Skeletal muscle tissue (tissue), 3 donors: ENCODE measurements at regions not wholly inside any gene's neighbourhood (a gene's known extent, or its start where the extent isn't known, plus 50 kb on each side); places are given as distances from the start of the nearest gene placed in this dataset.
"Not testable (repeated sequence)": the region's sequence is repeated elsewhere in the genome, so short reads cannot be mapped to it uniquely, and the experiment has no call there.

Experiments
- H3K27ac ChIP-seq: one replicate; pipeline ENCODE4 v1.7.0; 2013; ENCODE audit warnings: mild to moderate bottlenecking, low read depth, low read length, inconsistent platforms
- H3K27me3 ChIP-seq, 3 donors: one replicate each; pipeline ENCODE4 v1.7.0; 2013; ENCODE audit warnings: low read length in 3 of 3; ENCODE audit not compliant: control insufficient read depth in 3 of 3, insufficient read depth in 3 of 3
- H3K36me3 ChIP-seq, 3 donors: one replicate each; pipeline ENCODE4 v1.7.0; 2013; ENCODE audit warnings: low read length in 3 of 3; ENCODE audit not compliant: control insufficient read depth in 3 of 3, insufficient read depth in 3 of 3
- H3K4me1 ChIP-seq, 3 donors: one replicate each; pipeline ENCODE4 v1.7.0; 2013; ENCODE audit warnings: low read length in 3 of 3, mild to moderate bottlenecking in 3 of 3; ENCODE audit not compliant: control insufficient read depth in 3 of 3, insufficient read depth in 3 of 3
- H3K4me3 ChIP-seq, 3 donors: one replicate each; pipeline ENCODE4 v1.7.0; 2013; ENCODE audit warnings: low read length in 3 of 3
- H3K9ac ChIP-seq, 3 donors: one replicate each; pipeline ENCODE4 v1.7.0; 2013; ENCODE audit warnings: low read length in 3 of 3, mild to moderate bottlenecking in 3 of 3, moderate library complexity in 2 of 3, low read depth in 1 of 3
- H3K9me3 ChIP-seq, 3 donors: one replicate each; pipeline ENCODE4 v1.7.0; 2013; ENCODE audit warnings: low read length in 3 of 3; ENCODE audit not compliant: control insufficient read depth in 3 of 3
- donor health status: Osteomylitis.

DNA sequence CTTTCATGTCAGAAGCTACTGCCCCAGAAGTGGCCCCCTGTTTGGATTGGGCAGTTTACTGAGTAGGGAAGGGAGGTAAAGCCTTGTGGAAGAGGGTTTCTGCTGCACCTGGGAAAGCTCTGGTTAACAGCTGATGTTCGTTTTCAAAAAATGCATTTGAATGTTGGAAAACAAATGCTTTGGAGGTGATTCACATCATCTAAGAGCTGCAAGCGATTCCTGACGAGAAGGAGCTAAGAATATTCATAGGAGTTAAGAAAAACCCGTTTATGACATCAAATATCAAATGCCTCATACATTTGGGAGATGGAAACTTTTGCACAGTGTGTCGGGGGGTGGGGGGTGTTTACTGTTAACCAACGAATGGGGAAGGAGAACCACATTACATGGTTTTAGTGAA lies 183.8 kb upstream of the NR2F2 start:
- peaks cover 0 to 2% (median 0%) of the 10 kb centered on the region in 3 donors for H3K27me3 ChIP-seq
- H3K9me3 ChIP-seq, result no peaks in the 10 kb centered on the region
- no peak overlapping the region for H3K4me3 ChIP-seq
- H3K36me3 ChIP-seq, result no peaks in the 10 kb centered on the region
- no peak overlapping the region for H3K9ac ChIP-seq
- no peak overlapping the region for H3K27ac ChIP-seq
- no peaks in the 10 kb centered on the region for H3K4me1 ChIP-seq

GRCh38 chr15:96147267-96147666 lies 183.2 kb upstream of the NR2F2 start:
- H3K4me3 ChIP-seq, result no peak overlapping the region
- H3K9ac ChIP-seq, result no peak overlapping the region
- H3K27me3 ChIP-seq, result peaks cover 0 to 2% (median 0%) of the 10 kb centered on the region in 3 donors
- no peak overlapping the region for H3K27ac ChIP-seq
- H3K4me1 ChIP-seq, result no peaks in the 10 kb centered on the region
- H3K36me3 ChIP-seq, result no peaks in the 10 kb centered on the region
- no peaks in the 10 kb centered on the region for H3K9me3 ChIP-seq

DNA sequence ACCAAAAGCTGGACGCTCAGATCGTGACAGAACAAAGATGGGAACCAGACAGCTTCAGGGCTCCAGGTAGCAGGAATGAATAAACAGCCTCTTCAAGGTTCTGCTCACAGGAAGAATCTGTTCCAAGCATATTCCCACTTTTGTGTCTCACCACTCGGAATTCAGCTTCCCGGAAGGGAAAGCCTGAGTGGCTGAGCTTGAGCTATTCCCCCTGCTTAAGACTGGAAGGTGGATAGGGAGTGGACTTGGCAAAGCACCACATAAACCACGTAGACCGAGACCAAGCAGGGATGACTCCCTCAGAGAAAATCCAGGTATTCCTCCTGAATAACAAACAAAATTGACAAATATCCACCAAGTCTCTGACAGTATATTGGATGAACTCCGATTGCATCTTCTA lies 180.2 kb upstream of the NR2F2 start:
- Histone ChIP-seq H3K4me3 (no peak overlapping the region), H3K27me3 (peaks cover 0 to 2% (median 0%) of the 10 kb centered on the region in 3 donors), H3K4me1 (no peaks in the 10 kb centered on the region), H3K9me3 (no peaks in the 10 kb centered on the region), H3K9ac (no peak overlapping the region), H3K36me3 (no peaks in the 10 kb centered on the region), H3K27ac (no peak overlapping the region)

GRCh38 chr15:96151749-96152148 lies 178.8 kb upstream of the NR2F2 start:
- not testable (repeated sequence) for H3K36me3 ChIP-seq, H3K27me3 ChIP-seq, H3K4me1 ChIP-seq, H3K27ac ChIP-seq, H3K9ac ChIP-seq, H3K9me3 ChIP-seq, H3K4me3 ChIP-seq

DNA sequence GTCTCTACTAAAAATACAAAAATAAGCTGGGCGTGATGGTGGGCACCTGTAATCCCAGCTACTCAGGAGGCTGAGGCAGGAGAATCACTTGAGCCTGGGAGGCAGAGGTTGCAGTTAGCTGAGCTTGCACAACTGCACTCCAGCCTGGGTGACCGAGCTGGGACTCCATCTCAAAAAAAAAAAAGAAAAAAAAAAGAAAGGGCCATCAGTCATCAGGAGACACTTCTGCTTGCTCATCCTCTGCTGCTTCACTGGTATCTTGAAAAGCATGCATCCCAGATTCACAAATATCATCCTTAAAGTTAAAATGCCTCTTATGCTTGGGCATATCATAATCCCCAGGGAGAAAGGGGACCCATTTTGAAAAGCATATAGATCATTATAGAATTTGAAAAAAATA lies 176.6 kb upstream of the NR2F2 start:
- H3K27ac ChIP-seq, result no peak overlapping the region
- H3K4me3 ChIP-seq, result no peak overlapping the region
- no peaks in the 10 kb centered on the region for H3K9me3 ChIP-seq
- H3K4me1 ChIP-seq, result peaks cover 0 to 6% (median 0%) of the 10 kb centered on the region in 3 donors
- no peaks in the 10 kb centered on the region for H3K36me3 ChIP-seq
- H3K27me3 ChIP-seq, result no peaks in the 10 kb centered on the region
- no peak overlapping the region for H3K9ac ChIP-seq

DNA sequence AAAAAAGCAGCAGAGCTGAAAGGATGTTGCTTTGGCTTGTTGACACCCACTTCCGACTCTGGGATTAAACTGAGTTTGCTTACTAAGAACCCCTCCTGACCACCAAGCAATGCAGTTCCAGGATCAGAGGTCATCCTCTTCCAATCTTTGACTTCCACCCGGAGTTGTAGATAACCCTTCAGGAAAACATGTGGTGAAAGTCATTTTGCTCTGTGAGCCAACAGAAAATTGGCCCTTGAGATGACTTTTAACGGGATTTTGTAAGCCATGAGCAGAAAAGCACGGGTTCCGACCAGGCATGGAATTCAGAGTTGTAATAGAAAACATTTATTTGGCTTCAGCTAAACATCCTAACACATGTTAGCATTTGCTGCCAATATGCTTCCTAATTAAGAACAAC lies 171.6 kb upstream of the NR2F2 start:
- no peak overlapping the region for H3K4me3 ChIP-seq
- peaks cover 0 to 15% (median 3%) of the 10 kb centered on the region in 3 donors for H3K4me1 ChIP-seq
- H3K9me3 ChIP-seq, result no peaks in the 10 kb centered on the region
- no peaks in the 10 kb centered on the region for H3K27me3 ChIP-seq
- H3K36me3 ChIP-seq, result no peaks in the 10 kb centered on the region
- H3K9ac ChIP-seq, result no peak overlapping the region
- no peak overlapping the region for H3K27ac ChIP-seq

DNA sequence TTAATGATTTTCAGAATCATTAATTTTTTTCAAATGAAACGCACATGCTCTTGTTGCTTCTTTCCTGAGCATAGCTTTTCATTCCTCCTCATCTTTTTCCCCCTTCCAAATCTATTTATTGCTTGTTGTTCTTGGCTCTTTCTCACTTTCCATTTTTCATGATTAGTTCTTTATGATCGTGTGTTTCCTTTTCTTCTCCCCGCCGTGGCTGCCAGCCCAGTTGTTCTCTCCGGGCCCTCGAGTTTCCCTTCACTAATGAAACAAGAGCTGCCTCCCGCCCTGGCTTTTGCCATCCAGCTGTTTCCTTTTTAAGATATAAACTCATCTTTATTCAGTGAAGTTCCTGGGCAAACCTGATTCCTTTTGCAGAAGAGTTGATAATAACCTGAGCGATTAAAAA lies 170.2 kb upstream of the NR2F2 start:
- Histone ChIP-seq H3K9ac (no peak overlapping the region), H3K27ac (no peak overlapping the region), H3K4me1 (peaks cover 0 to 15% (median 3%) of the 10 kb centered on the region in 3 donors), H3K36me3 (no peaks in the 10 kb centered on the region), H3K9me3 (no peaks in the 10 kb centered on the region), H3K27me3 (no peaks in the 10 kb centered on the region), H3K4me3 (no peak overlapping the region)

- Histone ChIP-seq H3K9me3 (no peaks in the 10 kb centered on the region), H3K27ac (no peak overlapping the region), H3K36me3 (no peaks in the 10 kb centered on the region), H3K27me3 (no peaks in the 10 kb centered on the region), H3K4me3 (no peak overlapping the region), H3K9ac (no peak overlapping the region), H3K4me1 (peaks cover 0 to 15% (median 3%) of the 10 kb centered on the region in 3 donors)
Measured at GRCh38 chr15:96160800-96161199, 169.7 kb upstream of the NR2F2 start.

DNA sequence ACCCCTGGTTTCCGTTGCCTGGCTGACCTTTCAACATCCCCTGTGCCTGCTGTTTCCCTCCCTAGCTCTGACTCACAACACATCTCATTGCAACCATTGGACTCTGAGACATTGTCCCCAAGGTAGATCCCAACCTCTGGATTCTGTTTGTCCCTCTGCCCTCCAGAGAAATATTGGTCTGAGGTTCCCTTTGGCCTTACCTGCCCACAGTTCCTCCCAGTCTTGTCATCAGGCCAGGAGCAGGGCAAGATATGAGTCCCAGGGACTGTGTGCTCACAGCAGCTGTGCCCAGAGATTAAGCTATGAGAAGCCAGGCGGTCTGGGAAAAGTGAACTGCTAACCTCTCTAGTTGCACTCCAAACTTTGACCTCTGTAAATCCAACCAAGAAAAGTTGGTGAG lies 168.2 kb upstream of the NR2F2 start:
- H3K4me3 ChIP-seq, result no peak overlapping the region
- H3K9me3 ChIP-seq, result no peaks in the 10 kb centered on the region
- no peaks in the 10 kb centered on the region for H3K36me3 ChIP-seq
- H3K27me3 ChIP-seq, result no peaks in the 10 kb centered on the region
- H3K9ac ChIP-seq, result no peak overlapping the region
- H3K27ac ChIP-seq, result no peak overlapping the region
- peaks cover 5 to 21% (median 5%) of the 10 kb centered on the region in 3 donors for H3K4me1 ChIP-seq

- Histone ChIP-seq H3K27ac (no peak overlapping the region), H3K4me3 (no peak overlapping the region), H3K27me3 (no peaks in the 10 kb centered on the region), H3K9ac (no peak overlapping the region), H3K36me3 (no peaks in the 10 kb centered on the region), H3K4me1 (peaks cover 5 to 6% (median 5%) of the 10 kb centered on the region in 3 donors), H3K9me3 (no peaks in the 10 kb centered on the region)
Measured at GRCh38 chr15:96165081-96165480, 165.4 kb upstream of the NR2F2 start.

DNA sequence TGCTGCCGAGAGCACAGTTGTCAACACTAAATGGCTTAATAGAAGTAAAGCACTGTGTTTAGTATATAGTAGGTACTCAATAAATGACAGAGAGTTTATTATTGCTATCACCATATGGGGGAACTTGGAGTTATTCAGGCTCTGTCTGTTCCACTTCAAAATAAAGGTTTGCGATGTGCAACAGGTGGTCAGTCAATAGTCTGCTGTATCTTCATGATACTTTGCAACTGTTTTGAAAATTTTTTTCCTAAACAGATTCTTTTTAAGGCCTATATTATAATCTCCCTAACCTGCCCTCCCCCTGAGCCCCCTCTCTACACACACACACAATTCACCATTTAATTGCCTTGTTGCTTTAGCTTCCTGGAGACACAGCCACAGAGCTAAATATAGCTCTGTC lies 164.7 kb upstream of the NR2F2 start:
- Histone ChIP-seq H3K9me3 (no peaks in the 10 kb centered on the region), H3K27me3 (no peaks in the 10 kb centered on the region), H3K4me3 (no peak overlapping the region), H3K4me1 (peaks cover 3 to 6% (median 5%) of the 10 kb centered on the region in 3 donors), H3K36me3 (no peaks in the 10 kb centered on the region), H3K9ac (no peak overlapping the region), H3K27ac (no peak overlapping the region)
